ENCODE measurements at regions not wholly inside any gene's neighbourhood (a gene's known extent, or its start where the extent isn't known, plus 50 kb on each side); places are given as distances from the start of the nearest gene placed in this dataset.

DNA sequence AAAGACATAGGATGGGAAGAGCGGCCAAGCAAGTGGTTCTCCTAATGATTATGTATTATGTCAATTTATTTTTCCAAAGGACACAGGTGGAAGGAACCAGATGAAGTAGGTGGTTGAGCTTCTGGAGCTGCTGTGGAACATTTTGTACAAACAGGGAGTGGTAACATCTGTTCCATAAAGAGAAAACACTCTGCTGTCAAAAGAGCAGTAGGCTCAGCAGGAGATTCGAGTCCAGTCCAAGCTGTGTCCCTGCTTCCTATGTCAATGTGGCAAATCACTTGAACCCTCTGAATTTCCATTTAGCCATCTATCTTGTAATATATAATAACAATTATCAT lies 448.0 kb upstream of the ANKRD30A start:
- Histone ChIP-seq H3K27ac (peak overlapping the region in 1 of 4 donors; percentile 64), H3K27me3 (no peaks in the 10 kb centered on the region), H3K9me3 (no peaks in the 10 kb centered on the region), H3K4me3 (no peak overlapping the region), H3K36me3 (no peaks in the 10 kb centered on the region), H3K4me1 (peaks cover 0 to 21% (median 11%) of the 10 kb centered on the region in 4 donors)
- intact Hi-C loops (cut with DNase I): no loop called here
- TF ChIP-seq POLR2AphosphoS5 (IDR thresholded peaks at IDR 0.05): peak in 2 of 4 donors; percentile 34 to 41
- peak in 1 of 4 donors; percentile 57 for TF ChIP-seq EP300 (IDR thresholded peaks at IDR 0.05)
- TF ChIP-seq CTCF (IDR thresholded peaks at IDR 0.05): no peak
- 63 to 78% methylated on average over 2 of the region's 2 CpGs for WGBS, 2 donors
- DNase-seq: no peak

DNA sequence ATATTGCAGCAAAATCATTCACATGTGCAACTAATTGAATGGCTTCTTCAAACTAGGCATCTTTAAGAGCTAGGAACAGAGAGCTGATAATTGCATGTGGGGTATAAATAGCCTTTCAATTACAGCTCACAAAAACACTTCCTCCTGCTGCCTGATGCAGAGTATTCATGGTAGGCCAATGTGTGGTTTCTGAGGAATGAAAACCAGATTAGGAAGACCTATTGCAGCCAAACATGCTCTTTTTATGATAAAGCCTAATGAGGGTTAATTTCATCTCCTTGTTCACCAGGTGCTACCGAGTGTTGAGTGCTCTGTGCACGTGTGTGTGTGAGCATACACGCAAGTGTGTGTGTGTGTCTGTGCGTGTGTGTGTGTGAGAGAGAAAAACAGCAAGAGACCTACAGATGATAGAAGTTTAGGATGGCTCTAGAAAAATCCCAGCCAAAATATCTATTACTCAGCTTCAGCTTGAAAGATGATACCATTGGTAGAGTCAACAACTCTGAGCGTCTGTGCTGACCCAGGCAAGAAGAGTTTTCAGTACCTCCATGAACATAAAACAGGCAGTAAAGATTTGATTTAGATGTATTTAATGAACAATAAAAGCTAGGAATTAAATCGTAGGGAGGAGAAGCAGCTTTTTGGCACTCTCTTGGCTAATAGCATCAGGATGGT lies 448.5 kb upstream of the ANKRD30A start:
- intact Hi-C loops (cut with DNase I): no loop called here
- no peak for DNase-seq
- peak overlapping the region in 1 of 4 donors; percentile 64 for H3K27ac ChIP-seq
- H3K4me3 ChIP-seq: no peak overlapping the region
- 69 to 75% methylated on average over 6 of the region's 6 CpGs for WGBS, 2 donors
- H3K4me1 ChIP-seq: peaks cover 0 to 21% (median 11%) of the 10 kb centered on the region in 4 donors
- no peaks in the 10 kb centered on the region for H3K9me3 ChIP-seq
- no peaks in the 10 kb centered on the region for H3K36me3 ChIP-seq
- H3K27me3 ChIP-seq: no peaks in the 10 kb centered on the region
- no peak for TF ChIP-seq POLR2AphosphoS5 (IDR thresholded peaks at IDR 0.05)
- no peak for TF ChIP-seq EP300 (IDR thresholded peaks at IDR 0.05)

DNA sequence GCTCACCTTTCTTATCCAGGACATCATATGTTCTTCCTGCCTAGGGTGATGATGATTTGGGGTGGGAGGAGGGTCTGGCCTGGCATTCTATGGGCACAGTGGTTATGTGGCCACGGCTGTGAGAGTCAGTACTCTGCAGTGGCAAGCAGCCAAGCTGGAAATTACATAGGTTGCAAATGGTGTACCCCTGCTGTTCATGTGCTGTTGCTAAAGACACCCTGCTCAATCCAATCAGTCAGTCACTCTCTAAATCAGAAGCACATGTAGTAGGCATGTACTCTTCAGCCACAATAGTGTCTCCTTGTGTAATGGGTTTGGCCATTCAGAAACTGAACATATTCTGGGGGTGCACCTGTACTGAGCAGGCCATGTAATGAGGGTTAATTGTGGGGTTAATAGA lies 449.1 kb upstream of the ANKRD30A start:
- Histone ChIP-seq H3K9me3 (no peaks in the 10 kb centered on the region), H3K4me3 (no peak overlapping the region), H3K4me1 (peaks cover 0 to 16% (median 11%) of the 10 kb centered on the region in 4 donors), H3K27ac (no peak overlapping the region), H3K27me3 (no peaks in the 10 kb centered on the region), H3K36me3 (no peaks in the 10 kb centered on the region)
- DNase-seq: no peak
- 52 to 56% methylated on average over 1 of the region's 1 CpG for WGBS, 2 donors
- intact Hi-C loops (cut with DNase I): no loop called here
- TF ChIP-seq POLR2AphosphoS5 (IDR thresholded peaks at IDR 0.05) (no peak), EP300 (IDR thresholded peaks at IDR 0.05) (no peak), POLR2A (IDR thresholded peaks at IDR 0.05) (no peak), CTCF (IDR thresholded peaks at IDR 0.05) (no peak)

- no peak overlapping the region for H3K27ac ChIP-seq
- intact Hi-C loops (cut with DNase I): no loop called here
- H3K36me3 ChIP-seq: no peaks in the 10 kb centered on the region
- H3K27me3 ChIP-seq: no peaks in the 10 kb centered on the region
- TF ChIP-seq POLR2A (IDR thresholded peaks at IDR 0.05) (no peak), CTCF (IDR thresholded peaks at IDR 0.05) (no peak), POLR2AphosphoS5 (IDR thresholded peaks at IDR 0.05) (no peak), EP300 (IDR thresholded peaks at IDR 0.05) (no peak)
- no peaks in the 10 kb centered on the region for H3K9me3 ChIP-seq
- 65 to 71% methylated on average over 4 of the region's 4 CpGs for WGBS, 2 donors
- H3K4me3 ChIP-seq: no peak overlapping the region
- no peak for DNase-seq
- peaks cover 0 to 24% (median 11%) of the 10 kb centered on the region in 4 donors for H3K4me1 ChIP-seq
Observed at GRCh38 chr10:36675458-36675880, 449.9 kb upstream of the ANKRD30A start.

DNA sequence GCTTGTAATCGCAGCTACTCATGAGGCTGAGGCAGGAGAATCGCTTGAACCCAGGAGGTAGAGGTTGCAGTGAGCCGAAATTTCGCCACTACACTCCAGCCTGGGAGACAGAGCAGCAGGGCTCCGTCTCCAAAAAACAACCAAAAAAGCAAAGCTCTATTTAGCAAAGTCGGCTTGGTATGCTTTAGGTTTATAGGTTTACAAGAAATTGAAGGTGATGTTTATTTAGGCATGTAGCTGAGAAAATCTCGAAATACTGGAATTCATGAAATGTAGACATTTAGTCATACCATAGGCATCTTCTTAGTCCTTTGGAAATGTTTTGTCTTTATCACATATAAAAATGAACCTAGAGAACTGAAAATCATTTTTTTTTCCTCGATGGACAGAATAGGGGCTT lies 453.8 kb upstream of the ANKRD30A start:
- 61 to 75% methylated on average over 8 of the region's 8 CpGs for WGBS, 2 donors
- Histone ChIP-seq H3K4me3 (no peak overlapping the region), H3K4me1 (peaks cover 0 to 21% (median 13%) of the 10 kb centered on the region in 4 donors), H3K9me3 (no peaks in the 10 kb centered on the region), H3K27ac (no peak overlapping the region), H3K27me3 (no peaks in the 10 kb centered on the region), H3K36me3 (no peaks in the 10 kb centered on the region)
- TF ChIP-seq POLR2AphosphoS5 (IDR thresholded peaks at IDR 0.05): no peak
- no peak for TF ChIP-seq POLR2A (IDR thresholded peaks at IDR 0.05)
- TF ChIP-seq EP300 (IDR thresholded peaks at IDR 0.05): no peak
- TF ChIP-seq CTCF (IDR thresholded peaks at IDR 0.05): no peak
- intact Hi-C loops (cut with DNase I): no loop called here
- no peak for DNase-seq
